ENCODE measurements at regions not wholly inside any gene's neighbourhood (a gene's known extent, or its start where the extent isn't known, plus 50 kb on each side); places are given as distances from the start of the nearest gene placed in this dataset.

- no peak for DNase-seq (ENCODE audit: low spot score)
These were observed 84.7 kb upstream of the AKIP1 start for GRCh38 chr11:8826139-8826786.

- DNase-seq (ENCODE audit: low spot score) = no peak
These were observed 84.0 kb upstream of the AKIP1 start for GRCh38 chr11:8826901-8827560.

DNA sequence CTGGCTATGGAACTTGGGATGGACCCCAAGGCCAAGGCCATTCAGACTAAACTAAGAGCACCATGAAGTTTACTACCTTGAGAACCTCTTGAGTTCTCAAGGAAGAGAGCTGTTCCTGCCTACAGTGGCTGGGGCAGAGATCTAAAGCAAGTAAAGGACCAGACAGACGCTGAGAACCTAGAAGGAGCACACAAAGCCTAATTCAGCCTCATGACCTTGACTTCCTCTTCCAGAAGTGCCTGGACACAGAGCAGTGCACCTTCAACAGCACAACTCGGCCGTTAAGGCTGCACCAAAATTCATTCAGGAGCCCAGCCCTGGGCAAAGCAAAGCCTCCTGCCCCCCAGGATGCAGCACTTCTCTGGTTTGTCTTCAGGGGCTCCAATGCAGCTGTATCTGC, 82.9 kb upstream of the AKIP1 start:
- DNase-seq (ENCODE audit: low spot score) = no peak

DNA sequence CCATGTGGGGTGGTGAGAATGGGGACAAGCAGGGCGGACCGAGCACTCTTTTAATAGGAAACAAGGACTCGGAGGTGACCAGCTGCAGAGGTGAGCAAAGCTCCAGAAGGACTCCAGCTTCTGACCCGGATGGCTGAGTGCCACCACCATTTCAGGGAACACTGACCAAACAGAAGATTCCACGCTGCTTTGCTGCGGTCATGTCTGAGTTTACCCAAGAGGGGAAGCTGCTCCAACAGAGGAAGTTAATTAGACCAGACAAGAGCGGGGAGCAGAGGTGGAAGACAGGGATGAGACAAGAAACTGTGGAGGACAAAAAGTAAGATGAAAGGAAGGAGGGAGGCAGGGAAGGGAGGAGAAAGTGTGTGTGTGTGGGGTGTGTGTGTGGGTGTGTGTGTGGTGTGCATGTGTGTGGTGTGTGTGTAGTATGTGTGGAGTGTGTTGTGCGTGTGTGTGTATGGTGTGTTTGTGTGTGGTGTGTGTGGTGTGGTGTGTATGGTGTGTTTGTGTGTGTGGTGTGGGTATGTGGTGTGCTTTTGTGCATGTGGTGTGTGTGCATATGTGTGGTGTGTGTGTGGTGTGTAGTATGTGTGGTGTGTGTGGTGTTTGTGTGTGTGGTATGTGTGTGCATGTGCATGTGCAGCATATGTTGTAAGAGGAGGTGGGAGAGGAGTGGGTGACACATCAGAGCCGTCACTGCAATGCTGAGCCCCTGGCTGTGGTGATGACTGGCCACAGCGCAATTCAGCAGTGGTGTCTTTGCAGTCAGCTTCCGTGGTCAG, 82.2 kb upstream of the AKIP1 start:
- no peak for DNase-seq (ENCODE audit: low spot score)

GRCh38 chr11:8829556-8829955, 81.4 kb upstream of the AKIP1 start:
- DNase-seq (ENCODE audit: low spot score) = no peak

GRCh38 chr11:8830641-8831040, 80.3 kb upstream of the AKIP1 start:
- no peak for DNase-seq (ENCODE audit: low spot score)

GRCh38 chr11:8831861-8832260, 79.1 kb upstream of the AKIP1 start:
- DNase-seq (ENCODE audit: low spot score) = no peak

- no peak for DNase-seq (ENCODE audit: low spot score)
These were observed 78.3 kb upstream of the AKIP1 start for GRCh38 chr11:8832571-8833260.

GRCh38 chr11:8833568-8834315, 77.2 kb upstream of the AKIP1 start:
- no peak for DNase-seq (ENCODE audit: low spot score)

DNA sequence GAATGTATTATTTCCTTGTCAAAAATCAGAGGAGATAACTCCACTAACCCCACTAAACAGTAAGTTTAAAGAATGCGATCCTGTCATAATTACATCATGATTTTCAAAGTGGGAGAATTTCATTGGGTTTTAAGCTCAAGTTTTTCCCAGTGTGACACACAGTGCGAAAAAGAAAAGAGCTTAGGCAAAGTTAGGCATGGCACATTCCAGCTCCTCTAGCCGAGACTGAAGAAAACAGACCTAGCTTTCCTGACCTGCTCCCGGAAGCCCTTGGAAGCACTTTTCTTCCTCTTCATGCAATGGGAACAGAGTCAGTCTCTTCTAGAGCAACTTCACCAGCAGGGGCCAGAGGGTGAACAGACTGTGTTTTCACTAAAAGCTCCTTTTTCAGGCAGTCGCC, 76.6 kb upstream of the AKIP1 start:
- no peak for DNase-seq (ENCODE audit: low spot score)

DNA sequence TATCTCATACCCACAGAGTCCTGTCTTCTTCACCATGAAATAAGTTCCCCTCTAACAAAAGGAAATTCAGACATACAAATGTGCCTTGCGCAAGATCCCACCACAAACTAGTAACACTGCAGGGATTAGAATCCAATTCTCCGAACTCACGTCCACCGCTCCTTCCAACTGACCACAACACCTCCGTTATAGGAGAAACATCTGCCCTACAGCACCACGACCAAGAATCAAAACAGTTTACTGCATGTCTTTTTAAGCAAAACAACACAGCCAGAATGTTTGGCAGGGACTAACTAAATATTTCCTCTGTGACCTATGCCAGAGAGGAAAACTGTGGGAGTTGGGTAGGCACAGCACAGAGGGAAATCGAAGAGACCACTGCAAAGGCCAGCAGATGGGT, 72.7 kb upstream of the AKIP1 start:
- no peak for DNase-seq (ENCODE audit: low spot score)

DNA sequence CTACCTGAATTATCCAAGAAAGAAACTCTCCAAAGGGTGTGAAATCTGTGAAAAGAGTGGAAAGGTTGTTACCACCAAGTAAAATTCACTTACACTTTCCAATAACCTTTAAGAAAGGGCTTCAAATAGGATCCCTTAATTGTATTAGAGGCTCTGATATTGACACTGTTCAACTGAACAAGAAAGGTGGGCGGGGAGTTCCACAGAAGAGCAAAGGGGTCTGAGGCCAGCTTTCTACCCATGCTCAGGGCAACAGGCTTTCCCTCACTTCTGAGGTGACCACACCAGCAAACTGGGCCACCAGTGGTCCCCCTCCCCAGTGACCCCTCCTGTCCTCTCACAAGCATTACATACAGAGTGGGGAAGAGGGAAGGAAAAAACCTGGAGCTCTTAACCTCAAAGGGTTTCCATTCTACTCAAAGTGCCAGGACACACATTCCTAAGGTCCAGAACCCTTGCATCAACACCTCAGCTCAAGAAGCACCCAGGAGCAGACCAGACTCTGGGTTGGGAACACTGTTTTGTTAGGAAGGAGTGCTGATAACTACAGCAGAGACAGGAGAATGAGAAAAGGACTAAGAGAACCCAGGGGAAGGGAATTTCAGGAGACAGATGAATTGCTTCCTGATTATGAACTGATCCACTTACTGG, 71.6 kb upstream of the AKIP1 start:
- DNase-seq (ENCODE audit: low spot score) = no peak

- no peak for DNase-seq (ENCODE audit: low spot score)
These were observed 70.7 kb upstream of the AKIP1 start for GRCh38 chr11:8839957-8840945.

DNA sequence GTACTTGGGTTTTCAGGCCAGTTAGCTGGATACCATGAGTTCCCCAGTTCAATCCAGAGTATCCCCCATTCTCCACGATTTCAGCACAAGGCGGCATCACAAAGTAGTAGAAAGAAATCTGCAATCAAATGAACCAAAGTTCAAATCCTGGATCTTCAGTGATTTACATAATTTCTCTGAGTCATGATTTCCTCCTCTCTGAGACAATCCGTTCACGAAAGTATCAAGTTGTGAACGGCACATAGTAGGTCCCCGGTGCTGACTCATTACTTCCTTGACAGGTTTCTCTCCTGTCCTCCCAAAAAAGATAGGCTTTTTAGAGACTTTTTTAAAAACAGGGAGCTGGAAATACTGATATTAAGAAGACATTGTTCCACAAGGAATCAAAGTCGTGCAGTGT, 69.1 kb upstream of the AKIP1 start:
- DNase-seq (ENCODE audit: low spot score) = no peak

GRCh38 chr11:8858808-8859207, 52.2 kb upstream of the AKIP1 start:
- no peak for DNase-seq (ENCODE audit: low spot score)

Measured in CD4-positive, alpha-beta T cell treated with Interleukin-6 at 100 ng/mL for 8 hours (primary cell).